Stomach (tissue), 8 donors: ENCODE measurements at regions not wholly inside any gene's neighbourhood (a gene's known extent, or its start where the extent isn't known, plus 50 kb on each side); places are given as distances from the start of the nearest gene placed in this dataset.

Experiments
- DNase-seq, 2 donors: peaks; one replicate each; pipeline versions ENCODE4 v3.0.0 to v3.0.0-alpha.2; 2013 to 2019
- H3K27ac ChIP-seq, 5 donors: fragments of 200-600 bp in 4 of 5; sonication (generic) in 4 of 5; one replicate each; pipeline ENCODE4 v1.5.1; 2013 to 2019; ENCODE audit warnings: mild to moderate bottlenecking in 1 of 5, moderate library complexity in 1 of 5
- H3K27me3 ChIP-seq, 3 donors: fragments of 200-600 bp; sonication (generic); one replicate each; pipeline ENCODE4 v1.5.1; 2017 to 2019; ENCODE audit warnings: mixed run types in 1 of 3
- H3K36me3 ChIP-seq, 4 donors: fragments of 200-600 bp; sonication (generic); 1 replicate in 3 of 4; 2 replicates in 1 of 4; pipeline ENCODE4 v1.5.1; 2016 to 2019
- H3K4me1 ChIP-seq, 4 donors: fragments of 200-600 bp; sonication (generic); one replicate each; pipeline ENCODE4 v1.5.1; 2016 to 2019
- H3K4me3 ChIP-seq, 4 donors: fragments of 200-600 bp; sonication (generic) in 3 of 4; one replicate each; pipeline ENCODE4 v1.5.1; 2016 to 2019; ENCODE audit warnings: mild to moderate bottlenecking in 1 of 4
- H3K9me3 ChIP-seq, 4 donors: fragments of 200-600 bp; sonication (generic); one replicate each; pipeline ENCODE4 v1.5.1; 2016 to 2019
- CTCF ChIP-seq, 7 experiments: fragments of 450-650 bp in 4 of 7; fragments of 200-600 bp in 3 of 7; sonication (generic) in 3 of 7; IDR thresholded peaks; one replicate each; pipeline ENCODE4 v1.5.1; 2016 to 2019; ENCODE audit warnings: antibody characterized with exemption in 7 of 7, control low read depth in 2 of 7, mild to moderate bottlenecking in 1 of 7
- EP300 ChIP-seq: sonication (generic); formaldehyde crosslinking; IDR thresholded peaks from one replicate; pipeline ENCODE4 v1.6.1; 2017; ENCODE audit warnings: antibody characterized with exemption
- POLR2A ChIP-seq, 4 donors: fragments of 450-650 bp; IDR thresholded peaks; one replicate each; pipeline ENCODE4 v1.6.1; 2016; ENCODE audit warnings: antibody characterized with exemption in 4 of 4, control low read depth in 2 of 4, mild to moderate bottlenecking in 1 of 4, moderate library complexity in 1 of 4
- POLR2AphosphoS5 ChIP-seq, 3 donors: sonication (generic); formaldehyde crosslinking; IDR thresholded peaks; one replicate each; pipeline ENCODE4 v1.6.1; 2016; ENCODE audit warnings: antibody characterized with exemption in 3 of 3
- WGBS, 5 donors: extraction: QIAGEN DNeasy Blood & Tissue Kit in 3 of 5; methylation state at CpG; one replicate each; pipeline versions ENCODE4 v1.1.5 to v1.1.7; 2013 to 2018; 5-methylcytosine and 5-hydroxymethylcytosine counted together
- intact Hi-C: fragments of 100-400 bp; cut with DNase I; formaldehyde crosslinking; loops from one replicate; pipeline ENCODE4 v1.15.1; 2023; ENCODE audit warnings: low total_unique reads
- donor health status: healthy with polysubstance abuse.
- donor health status: Bipolar disorder and iron deficiency.
- donor health status: healthy.

- H3K36me3 ChIP-seq: no peaks in the 10 kb centered on the region
- no peaks in the 10 kb centered on the region for H3K4me1 ChIP-seq
- no peak for DNase-seq
- H3K4me3 ChIP-seq: no peak overlapping the region
- 42 to 46% (median 43%) methylated on average over 2 of the region's 2 CpGs for WGBS, 5 donors
- H3K27ac ChIP-seq: no peak overlapping the region
- no peak for TF ChIP-seq POLR2AphosphoS5 (IDR thresholded peaks at IDR 0.05)
- TF ChIP-seq CTCF (IDR thresholded peaks at IDR 0.05): no peak
- TF ChIP-seq POLR2A (IDR thresholded peaks at IDR 0.05): no peak
- TF ChIP-seq EP300: no peak
- H3K9me3 ChIP-seq: no peaks in the 10 kb centered on the region
- intact Hi-C loops: no loop called here
- no peaks in the 10 kb centered on the region for H3K27me3 ChIP-seq
These were observed 390.9 kb upstream of the DAB2 start for GRCh38 chr5:39815711-39816110.

- H3K9me3 ChIP-seq: no peaks in the 10 kb centered on the region
- no peaks in the 10 kb centered on the region for H3K4me1 ChIP-seq
- intact Hi-C loops: no loop called here
- no peak for DNase-seq
- no peaks in the 10 kb centered on the region for H3K27me3 ChIP-seq
- no peak overlapping the region for H3K27ac ChIP-seq
- TF ChIP-seq CTCF (IDR thresholded peaks at IDR 0.05) (no peak), POLR2A (IDR thresholded peaks at IDR 0.05) (no peak), POLR2AphosphoS5 (IDR thresholded peaks at IDR 0.05) (no peak), EP300 (no peak)
- H3K4me3 ChIP-seq: no peak overlapping the region
- H3K36me3 ChIP-seq: no peaks in the 10 kb centered on the region
These were observed 386.6 kb upstream of the DAB2 start for GRCh38 chr5:39811381-39811780.

- no peaks in the 10 kb centered on the region for H3K36me3 ChIP-seq
- no peaks in the 10 kb centered on the region for H3K4me1 ChIP-seq
- H3K27me3 ChIP-seq: no peaks in the 10 kb centered on the region
- no peak for DNase-seq
- intact Hi-C loops: no loop called here
- WGBS, 5 donors: 86 to 92% (median 89%) methylated on average over 6 of the region's 6 CpGs
- H3K4me3 ChIP-seq: no peak overlapping the region
- no peaks in the 10 kb centered on the region for H3K9me3 ChIP-seq
- no peak overlapping the region for H3K27ac ChIP-seq
- TF ChIP-seq EP300: no peak
These were observed 383.9 kb upstream of the DAB2 start for GRCh38 chr5:39808656-39809055.

- Histone ChIP-seq H3K27ac (no peak overlapping the region), H3K27me3 (no peaks in the 10 kb centered on the region), H3K9me3 (no peaks in the 10 kb centered on the region), H3K36me3 (no peaks in the 10 kb centered on the region), H3K4me3 (no peak overlapping the region), H3K4me1 (peaks cover 0 to 3% (median 0%) of the 10 kb centered on the region in 4 donors)
- no peak for DNase-seq
- 79 to 90% (median 89%) methylated on average over 1 of the region's 1 CpG for WGBS, 5 donors
- TF ChIP-seq POLR2A (IDR thresholded peaks at IDR 0.05): no peak
- intact Hi-C loops: no loop called here
These were observed 376.5 kb upstream of the DAB2 start for GRCh38 chr5:39801306-39801705.

GRCh38 chr5:39800042-39800601 is 375.3 kb upstream of the DAB2 start:
- intact Hi-C loops: no loop called here
- no peak for TF ChIP-seq POLR2AphosphoS5 (IDR thresholded peaks at IDR 0.05)
- no peak for TF ChIP-seq CTCF (IDR thresholded peaks at IDR 0.05)
- no peak for TF ChIP-seq POLR2A (IDR thresholded peaks at IDR 0.05)
- Histone ChIP-seq H3K9me3 (no peaks in the 10 kb centered on the region), H3K27me3 (no peaks in the 10 kb centered on the region), H3K27ac (no peak overlapping the region), H3K36me3 (no peaks in the 10 kb centered on the region), H3K4me3 (no peak overlapping the region), H3K4me1 (peaks cover 0 to 3% (median 0%) of the 10 kb centered on the region in 4 donors)
- 57 to 68% (median 58%) methylated on average over 3 of the region's 3 CpGs for WGBS, 5 donors
- DNase-seq: no peak
